Gastroesophageal sphincter (tissue), 2 donors: ENCODE measurements at regions not wholly inside any gene's neighbourhood (a gene's known extent, or its start where the extent isn't known, plus 50 kb on each side); places are given as distances from the start of the nearest gene placed in this dataset.

Experiments
- EP300 ChIP-seq: sonication (generic); formaldehyde crosslinking; IDR thresholded peaks from one replicate; pipeline ENCODE4 v1.6.1; 2017; ENCODE audit warnings: antibody characterized with exemption, mild to moderate bottlenecking
- POLR2A ChIP-seq, 2 donors: fragments of 450-650 bp; IDR thresholded peaks; one replicate each; pipeline ENCODE4 v1.6.1; 2017; ENCODE audit warnings: antibody characterized with exemption in 2 of 2, mild to moderate bottlenecking in 2 of 2, moderate library complexity in 1 of 2
- POLR2AphosphoS5 ChIP-seq: sonication (generic); formaldehyde crosslinking; IDR thresholded peaks from one replicate; pipeline ENCODE4 v1.6.1; 2017; ENCODE audit warnings: antibody characterized with exemption

- no peak for TF ChIP-seq POLR2AphosphoS5
- TF ChIP-seq POLR2A (IDR thresholded peaks at IDR 0.05), result no peak
- TF ChIP-seq EP300, result no peak
Measured at GRCh38 chr6:127058027-127058426, 60.4 kb upstream of the RSPO3 start.
